Ectodermal cell (in vitro differentiated cells): ENCODE measurements at regions not wholly inside any gene's neighbourhood (a gene's known extent, or its start where the extent isn't known, plus 50 kb on each side); places are given as distances from the start of the nearest gene placed in this dataset.

Experiments used
- H3K27ac ChIP-seq: 2 replicates; pipeline ENCODE4 v1.7.0; 2013; ENCODE audit warnings: mild to moderate bottlenecking, low read depth, low read length; ENCODE audit not compliant: insufficient read depth, poor library complexity, severe bottlenecking
- H3K27me3 ChIP-seq: 2 replicates; pipeline ENCODE4 v1.7.0; 2013; ENCODE audit warnings: mild to moderate bottlenecking, low read length; ENCODE audit not compliant: insufficient read depth, control insufficient read depth, poor library complexity, severe bottlenecking
- H3K36me3 ChIP-seq: one replicate; pipeline ENCODE4 v1.7.0; 2013; ENCODE audit warnings: low read length; ENCODE audit not compliant: control insufficient read depth, insufficient read depth
- H3K4me1 ChIP-seq: one replicate; pipeline ENCODE4 v1.7.0; 2013; ENCODE audit warnings: low read length; ENCODE audit not compliant: control insufficient read depth, insufficient read depth
- H3K4me3 ChIP-seq: 2 replicates; pipeline ENCODE4 v1.7.0; 2013; ENCODE audit warnings: low read depth, low read length, control low read depth; ENCODE audit not compliant: insufficient read depth
- H3K9me3 ChIP-seq: 2 replicates; pipeline ENCODE4 v1.7.0; 2013; ENCODE audit warnings: mild to moderate bottlenecking, low read length, moderate library complexity; ENCODE audit not compliant: control insufficient read depth
- WGBS, 2 experiments: methylation state at CpG; one replicate each; pipeline ENCODE4 v1.1.7; 2013; ENCODE audit warnings: missing lambda C conversion rate in 2 of 2; 5-methylcytosine and 5-hydroxymethylcytosine counted together

DNA sequence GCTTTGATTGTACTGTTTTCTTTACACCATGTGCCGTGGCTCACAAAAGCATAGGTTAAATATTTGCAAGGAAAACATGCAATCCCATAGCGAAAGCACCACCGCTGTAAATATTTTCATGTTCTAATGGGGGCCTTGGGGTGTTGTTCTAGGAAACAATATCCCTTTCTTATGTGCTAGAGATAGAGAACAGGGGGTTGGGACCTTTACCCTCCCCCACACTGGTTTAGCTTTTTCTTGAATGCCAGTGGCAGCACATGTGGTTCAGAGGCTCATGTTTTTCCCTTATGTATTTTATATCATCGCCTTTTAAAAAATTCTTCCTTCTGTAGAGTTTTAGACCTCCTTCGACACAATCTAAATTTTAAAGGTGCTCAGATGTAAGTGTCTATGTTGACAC is 422.6 kb upstream of the TENM3 start:
- no peaks in the 10 kb centered on the region for H3K9me3 ChIP-seq

DNA sequence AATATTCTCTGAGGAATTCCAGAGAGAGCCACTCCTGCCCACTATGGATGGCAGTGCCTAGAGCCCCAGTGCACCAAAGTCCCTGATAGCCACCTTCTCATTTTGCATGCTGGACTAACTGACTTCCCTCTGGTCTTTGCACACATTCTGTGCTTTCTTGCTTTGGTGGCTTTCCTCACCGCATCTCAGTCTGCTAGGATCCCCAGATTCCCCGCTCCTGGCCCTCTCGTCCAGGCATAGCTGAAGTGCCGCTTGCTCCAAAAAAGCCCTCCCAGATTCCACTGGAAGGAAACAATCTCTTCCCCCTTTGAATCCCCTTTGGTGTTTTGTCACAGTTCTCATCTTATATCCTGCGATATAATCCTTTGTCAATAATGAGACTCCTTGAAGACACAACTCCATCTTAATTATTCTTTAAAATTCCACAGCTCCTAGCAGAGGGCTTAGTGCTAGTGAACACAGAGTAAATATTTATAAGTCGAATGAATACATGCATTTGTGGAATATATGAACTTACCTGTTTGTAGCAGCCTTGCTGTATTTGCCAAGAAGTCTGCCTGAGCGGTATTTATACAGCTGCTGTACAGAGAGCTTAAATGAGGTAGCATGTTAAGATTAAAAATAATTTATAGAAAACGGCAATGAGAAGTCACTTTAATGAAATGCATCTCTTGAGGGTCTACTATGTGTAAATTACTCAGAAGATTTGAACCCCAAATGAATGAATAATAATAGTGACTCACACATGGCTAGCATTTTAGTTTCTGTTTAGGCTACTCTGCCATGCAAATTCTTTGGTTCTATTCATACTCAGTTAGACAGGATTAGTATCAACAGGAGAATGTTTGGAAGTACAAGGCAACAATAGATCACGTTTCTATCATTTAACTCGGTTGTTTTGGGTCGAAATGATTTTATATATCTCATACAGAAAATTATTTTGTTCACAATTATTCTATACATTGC is 421.9 kb upstream of the TENM3 start:
- Histone ChIP-seq H3K4me1 (peaks cover 22% of the 10 kb centered on the region), H3K27me3 (no peaks in the 10 kb centered on the region), H3K4me3 (no peak overlapping the region), H3K9me3 (no peaks in the 10 kb centered on the region), H3K36me3 (no peaks in the 10 kb centered on the region), H3K27ac (no peak overlapping the region)
- 76 to 77% methylated on average over 8 to 9 of the region's 11 CpGs for WGBS, 2 experiments

More for the DNA sequence above, 422.6 kb upstream of the TENM3 start:
- peaks cover 22% of the 10 kb centered on the region for H3K4me1 ChIP-seq
- H3K27me3 ChIP-seq, result no peaks in the 10 kb centered on the region
- H3K4me3 ChIP-seq, result no peak overlapping the region
- H3K36me3 ChIP-seq, result no peaks in the 10 kb centered on the region
- no peak overlapping the region for H3K27ac ChIP-seq
- WGBS, 2 experiments, result 73 to 86% methylated on average over 3 to 5 of the region's 5 CpGs

DNA sequence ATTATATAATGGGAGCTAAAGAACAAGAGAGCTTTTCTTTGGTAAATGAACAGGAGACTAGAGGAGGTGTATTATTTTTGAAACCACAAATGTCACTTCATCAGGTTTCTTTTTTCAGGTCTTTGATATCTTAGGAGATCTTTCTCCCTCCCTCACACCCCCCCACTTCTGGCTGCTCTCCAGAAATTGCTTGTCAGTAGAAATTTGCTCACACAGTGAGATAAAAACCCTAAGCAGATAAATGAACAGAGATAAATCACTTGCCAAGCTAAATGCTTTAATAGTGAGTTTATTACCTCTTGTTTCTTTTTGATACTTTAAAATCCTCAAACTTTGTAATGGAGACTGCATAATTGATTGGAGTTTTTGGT is 421.2 kb upstream of the TENM3 start:
- Histone ChIP-seq H3K9me3 (no peaks in the 10 kb centered on the region), H3K4me1 (peaks cover 22% of the 10 kb centered on the region), H3K4me3 (no peak overlapping the region), H3K27ac (no peak overlapping the region), H3K27me3 (no peaks in the 10 kb centered on the region), H3K36me3 (no peaks in the 10 kb centered on the region)

DNA sequence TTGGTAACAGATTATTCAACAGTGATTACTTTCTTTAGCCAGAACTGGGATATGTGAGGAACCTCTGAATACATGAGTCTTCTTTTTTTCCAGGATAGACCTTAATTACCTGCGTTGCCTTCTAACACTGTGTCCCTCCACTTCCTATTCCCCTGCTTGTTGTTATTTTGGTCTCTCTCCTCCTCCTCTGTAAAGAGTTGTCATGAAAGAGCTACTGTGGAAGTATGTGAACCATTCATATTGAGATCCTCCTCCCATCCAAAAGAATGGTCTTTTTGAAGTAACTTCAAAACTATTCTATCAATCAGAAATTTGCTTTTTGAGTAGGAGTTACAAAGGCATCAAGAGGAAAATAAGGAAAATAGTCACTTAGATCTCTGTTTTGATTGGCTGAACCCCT is 420.0 kb upstream of the TENM3 start:
- H3K4me1 ChIP-seq, result peaks cover 22% of the 10 kb centered on the region
- H3K27ac ChIP-seq, result no peak overlapping the region
- H3K4me3 ChIP-seq, result no peak overlapping the region
- 0 to 27% methylated on average over 1 of the region's 1 CpG for WGBS, 2 experiments
- H3K36me3 ChIP-seq, result no peaks in the 10 kb centered on the region
- H3K27me3 ChIP-seq, result no peaks in the 10 kb centered on the region
- H3K9me3 ChIP-seq, result no peaks in the 10 kb centered on the region

DNA sequence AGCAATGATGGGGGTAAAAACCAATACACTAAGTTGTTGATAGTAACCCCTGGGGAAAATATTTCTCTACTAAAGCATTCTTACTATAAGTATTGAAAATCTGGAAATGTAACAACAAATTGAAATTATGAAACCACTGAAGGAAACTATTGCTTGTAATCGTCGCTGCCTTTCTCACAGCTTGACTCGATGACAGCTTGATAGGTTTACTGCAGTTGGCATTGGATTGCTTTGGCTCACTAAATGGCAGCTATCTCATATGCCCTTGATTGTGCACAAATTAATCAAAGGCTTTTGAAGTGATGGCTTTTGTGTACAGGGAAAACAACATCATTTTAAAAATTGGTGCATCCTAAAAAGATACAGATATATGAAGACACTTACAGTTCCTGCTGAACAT is 419.6 kb upstream of the TENM3 start:
- Histone ChIP-seq H3K4me1 (peaks cover 22% of the 10 kb centered on the region), H3K27me3 (no peaks in the 10 kb centered on the region), H3K36me3 (no peaks in the 10 kb centered on the region), H3K27ac (no peak overlapping the region), H3K4me3 (no peak overlapping the region), H3K9me3 (no peaks in the 10 kb centered on the region)
- 90 to 92% methylated on average over 3 of the region's 3 CpGs for WGBS, 2 experiments

DNA sequence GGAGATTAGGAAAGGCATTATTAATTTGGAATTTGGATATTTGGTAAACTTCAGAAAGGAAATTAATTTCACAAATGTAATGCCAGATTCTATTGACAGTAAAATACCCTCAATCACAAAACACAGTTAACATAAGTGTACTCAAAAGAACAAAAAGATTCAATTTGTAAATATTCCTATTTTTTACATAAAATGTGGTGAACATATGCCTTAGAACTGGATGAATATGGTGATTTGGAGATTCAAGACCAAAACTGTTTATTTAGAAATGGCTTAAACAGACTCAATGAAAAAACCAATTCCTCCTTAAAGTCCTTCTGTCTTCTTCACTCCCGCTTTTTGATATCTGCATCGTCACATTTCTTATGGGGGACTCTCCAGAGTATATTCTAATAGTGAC is 417.6 kb upstream of the TENM3 start:
- no peaks in the 10 kb centered on the region for H3K36me3 ChIP-seq
- peaks cover 19% of the 10 kb centered on the region for H3K4me1 ChIP-seq
- WGBS, 2 experiments, result 97 to 99% methylated on average over 2 of the region's 2 CpGs
- H3K9me3 ChIP-seq, result no peaks in the 10 kb centered on the region
- H3K27ac ChIP-seq, result no peak overlapping the region
- no peak overlapping the region for H3K4me3 ChIP-seq
- no peaks in the 10 kb centered on the region for H3K27me3 ChIP-seq

DNA sequence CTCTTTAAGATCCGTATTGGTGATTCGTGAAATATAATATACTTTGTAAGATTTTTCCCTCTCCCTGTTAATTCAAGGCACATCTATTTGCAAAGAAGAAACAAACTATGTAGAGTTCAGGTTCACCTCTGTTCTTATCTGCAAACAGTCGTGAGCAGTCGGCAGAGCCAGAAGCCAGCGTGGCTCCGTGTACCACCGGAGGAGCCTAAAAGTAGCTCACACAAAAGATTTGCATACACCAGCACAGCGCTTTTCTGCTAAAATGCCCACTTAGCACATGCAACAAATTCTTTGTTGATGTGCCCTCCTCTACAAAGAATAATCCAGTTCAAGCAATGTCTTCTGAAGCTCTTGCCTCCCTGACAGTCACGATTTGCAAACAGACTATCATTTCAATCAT is 416.0 kb upstream of the TENM3 start:
- 93 to 94% methylated on average over 9 of the region's 9 CpGs for WGBS, 2 experiments
- no peaks in the 10 kb centered on the region for H3K27me3 ChIP-seq
- no peaks in the 10 kb centered on the region for H3K9me3 ChIP-seq
- no peak overlapping the region for H3K27ac ChIP-seq
- peaks cover 2% of the 10 kb centered on the region for H3K4me1 ChIP-seq
- H3K36me3 ChIP-seq, result no peaks in the 10 kb centered on the region
- H3K4me3 ChIP-seq, result no peak overlapping the region

DNA sequence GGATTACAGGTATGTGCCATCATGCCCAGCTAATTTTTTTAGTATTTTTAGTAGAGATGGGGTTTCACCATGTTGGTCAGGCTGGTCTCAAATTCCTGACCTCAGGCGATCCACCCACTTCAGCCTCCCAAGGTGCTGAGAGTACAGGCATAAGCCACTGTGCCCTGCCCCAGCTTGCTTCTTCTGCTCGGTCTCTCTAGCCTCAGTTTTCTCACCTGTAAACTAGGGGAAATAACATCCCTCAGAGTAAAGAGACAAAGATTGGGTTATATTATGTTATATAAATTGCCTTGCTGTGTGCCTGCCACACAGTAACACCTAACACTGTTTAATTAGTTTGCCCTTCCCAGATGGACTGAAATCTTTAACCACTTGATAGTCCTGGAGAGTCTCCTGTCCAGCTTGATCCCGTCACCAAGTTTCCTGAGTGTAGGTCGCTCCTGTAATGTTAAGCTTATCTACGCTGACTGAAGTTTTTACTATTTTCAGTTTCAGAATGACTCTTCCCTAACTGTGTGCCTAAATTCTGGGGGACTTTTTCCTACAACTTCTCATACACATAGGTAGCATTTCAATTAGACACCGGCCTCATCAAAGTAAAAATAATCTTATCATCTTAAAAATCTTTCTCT is 412.7 kb upstream of the TENM3 start:
- no peaks in the 10 kb centered on the region for H3K27me3 ChIP-seq
- WGBS, 2 experiments, result 86 to 90% methylated on average over 6 of the region's 6 CpGs
- no peak overlapping the region for H3K4me3 ChIP-seq
- no peaks in the 10 kb centered on the region for H3K9me3 ChIP-seq
- H3K27ac ChIP-seq, result no peak overlapping the region
- H3K36me3 ChIP-seq, result no peaks in the 10 kb centered on the region
- no peaks in the 10 kb centered on the region for H3K4me1 ChIP-seq

DNA sequence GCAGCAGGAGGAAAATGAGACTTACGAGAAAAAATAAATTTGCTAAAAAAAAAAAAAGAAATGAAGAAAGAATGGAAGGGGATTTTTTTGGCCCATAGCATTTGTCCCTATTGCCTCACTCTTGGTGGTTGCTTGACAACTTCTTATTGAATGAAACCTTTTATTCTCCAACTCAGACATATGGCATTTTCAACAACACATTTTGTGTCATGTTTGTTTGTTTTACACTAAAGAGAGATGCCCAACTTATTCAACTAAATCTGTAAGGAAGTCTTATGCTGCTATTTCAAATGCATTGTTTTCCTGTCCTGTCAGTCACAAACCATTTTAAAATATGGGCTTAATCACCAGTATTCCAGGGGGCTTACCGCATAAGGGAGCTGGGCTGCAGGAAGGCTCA is 409.1 kb upstream of the TENM3 start:
- H3K36me3 ChIP-seq, result no peaks in the 10 kb centered on the region
- no peaks in the 10 kb centered on the region for H3K9me3 ChIP-seq
- no peak overlapping the region for H3K27ac ChIP-seq
- WGBS, 2 experiments, result 95 to 97% methylated on average over 2 of the region's 2 CpGs
- H3K4me3 ChIP-seq, result no peak overlapping the region
- no peaks in the 10 kb centered on the region for H3K27me3 ChIP-seq
- H3K4me1 ChIP-seq, result no peaks in the 10 kb centered on the region

DNA sequence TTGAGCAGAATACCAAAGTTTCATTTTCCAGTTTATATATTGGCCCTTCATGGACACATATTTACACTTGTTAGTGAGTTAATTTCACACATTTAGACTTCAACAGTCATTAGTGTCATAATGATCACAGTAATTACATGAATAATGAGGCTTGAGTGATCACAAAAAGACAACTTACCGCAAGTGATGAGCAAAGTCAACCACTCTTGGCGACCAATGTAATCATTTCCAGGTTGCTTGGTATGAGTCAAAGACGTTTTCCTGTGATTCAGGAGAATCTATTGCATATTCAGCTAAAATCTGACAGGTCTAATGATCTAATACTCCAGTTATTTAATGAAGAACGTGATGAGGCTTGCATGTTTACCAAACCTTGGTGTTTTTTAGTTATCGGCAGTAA is 407.9 kb upstream of the TENM3 start:
- no peaks in the 10 kb centered on the region for H3K4me1 ChIP-seq
- no peak overlapping the region for H3K27ac ChIP-seq
- no peaks in the 10 kb centered on the region for H3K36me3 ChIP-seq
- H3K4me3 ChIP-seq, result no peak overlapping the region
- no peaks in the 10 kb centered on the region for H3K27me3 ChIP-seq
- H3K9me3 ChIP-seq, result no peaks in the 10 kb centered on the region
- 94 to 97% methylated on average over 4 of the region's 5 CpGs for WGBS, 2 experiments
